HG03575 (cell line): ENCODE measurements at regions not wholly inside any gene's neighbourhood (a gene's known extent, or its start where the extent isn't known, plus 50 kb on each side); places are given as distances from the start of the nearest gene placed in this dataset.

Source experiments
- ATAC-seq: cut with Tn5 transposase; IDR thresholded peaks from one replicate; pipeline ENCODE4 v1.9.1; 2021; ENCODE audit not compliant: unreplicated experiment, insufficient number of reproducible peaks, low FRiP score; ENCODE audit errors: extremely low read depth

DNA sequence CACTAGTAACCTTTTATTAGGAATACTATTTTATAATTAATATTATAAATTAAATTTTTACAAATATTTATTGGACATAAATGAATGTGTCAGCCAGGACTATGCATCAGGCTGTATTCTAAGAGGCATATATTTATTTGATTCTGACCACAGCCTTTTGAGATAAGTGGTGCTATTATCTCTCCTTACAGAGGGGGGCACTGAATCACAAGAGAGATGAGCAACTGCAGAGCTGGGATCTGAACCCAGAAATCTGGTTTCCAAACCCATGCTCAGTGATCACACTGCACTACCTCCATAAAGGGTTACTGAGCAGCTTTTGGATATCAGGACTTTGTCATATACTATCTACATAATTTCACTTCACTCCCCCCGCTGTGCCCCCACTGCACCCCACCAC lies 322.0 kb downstream of the TMA16 start:
- no peak for ATAC-seq

DNA sequence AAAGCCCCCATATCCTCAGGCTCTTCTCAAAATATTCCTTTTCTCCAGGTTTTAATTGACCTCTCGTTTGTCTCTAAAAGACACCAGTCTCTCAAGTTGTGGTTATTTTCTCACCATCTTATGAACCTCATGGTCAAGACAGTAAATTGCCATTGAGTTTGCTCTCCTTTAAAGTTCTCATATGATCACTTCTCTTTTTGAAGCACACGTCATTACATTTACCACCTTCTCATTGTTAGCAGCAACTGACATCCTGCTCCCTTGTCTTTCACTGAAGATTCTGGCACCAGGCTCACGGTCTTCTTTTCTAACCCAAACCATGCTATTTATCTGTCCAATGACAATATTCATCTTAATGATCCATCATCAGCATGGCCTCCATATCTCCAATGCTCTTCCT lies 324.2 kb downstream of the TMA16 start:
- no peak for ATAC-seq

DNA sequence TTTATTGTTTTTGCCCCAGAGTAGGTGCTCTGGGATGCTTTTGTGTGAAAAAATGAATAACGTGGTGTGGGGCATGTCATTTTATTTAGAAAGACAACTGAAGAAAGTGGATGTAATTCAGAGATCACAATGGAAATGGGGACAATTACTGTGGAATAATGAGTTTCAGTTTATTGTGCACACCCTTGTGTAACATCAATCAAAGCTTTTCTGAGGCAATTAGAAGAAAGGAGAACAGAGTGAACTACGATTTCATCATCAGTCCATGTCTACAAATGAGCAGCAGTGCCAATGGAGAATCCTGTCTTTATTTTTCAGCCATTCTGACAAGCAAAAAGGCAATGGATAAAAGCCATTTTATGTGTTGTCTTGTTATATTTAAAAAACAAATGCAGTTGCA lies 339.2 kb downstream of the TMA16 start:
- no peak for ATAC-seq

DNA sequence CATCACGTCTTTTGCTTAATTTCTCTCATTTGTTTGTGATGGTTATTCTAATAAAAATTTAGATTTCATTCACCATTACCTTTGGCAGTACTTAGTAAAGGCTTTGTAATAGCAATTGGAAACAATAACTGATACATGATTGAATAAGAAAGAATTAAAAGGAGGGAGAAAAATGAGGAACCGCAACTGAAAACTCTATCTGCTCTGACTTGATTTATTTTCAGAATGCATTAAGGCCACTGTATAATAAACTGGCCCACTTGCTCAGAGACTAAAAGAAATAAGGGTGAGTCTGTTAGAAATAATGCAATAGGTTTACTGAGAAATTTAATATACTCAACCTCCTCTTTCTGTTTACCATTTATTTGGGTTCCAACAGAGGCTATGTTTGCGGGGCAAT lies 351.5 kb downstream of the TMA16 start:
- no peak for ATAC-seq

DNA sequence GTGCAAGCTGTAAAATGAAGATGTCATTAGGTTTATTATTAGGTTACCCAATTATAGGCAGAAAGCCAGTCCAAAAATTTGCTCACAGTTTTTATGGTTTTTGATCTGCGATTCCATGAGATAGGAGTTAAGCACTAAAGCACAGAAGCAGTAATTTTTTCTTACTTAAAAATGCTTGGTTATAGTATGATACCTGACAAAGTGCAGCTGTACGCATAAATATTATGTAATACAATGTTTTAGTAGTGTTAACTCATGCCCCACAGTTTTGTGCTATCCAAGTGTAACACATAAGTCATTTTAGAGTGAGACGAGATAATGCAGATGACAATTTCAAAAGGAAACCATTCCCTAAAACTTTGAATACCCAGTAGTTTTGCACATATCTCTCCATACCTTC lies 357.8 kb downstream of the TMA16 start:
- ATAC-seq = no peak

DNA sequence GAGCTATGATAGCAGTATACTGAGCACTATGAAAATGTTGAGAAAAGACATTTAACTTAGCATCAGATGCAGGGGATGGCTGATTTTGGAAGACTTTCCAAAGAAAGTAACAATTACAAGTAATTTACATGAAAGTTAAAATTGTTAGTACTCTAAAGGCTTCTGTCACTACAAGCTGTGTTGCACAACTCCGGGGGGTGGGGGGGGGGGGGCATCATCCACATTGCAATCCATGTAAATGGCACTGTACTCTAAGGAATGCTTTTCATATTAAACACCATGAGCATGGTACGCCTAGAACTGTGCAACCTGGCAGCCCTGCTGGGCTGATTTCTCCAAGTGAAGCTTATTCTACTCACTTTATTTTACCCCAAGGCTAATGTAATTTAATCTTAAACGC lies 363.4 kb downstream of the TMA16 start:
- ATAC-seq = no peak

DNA sequence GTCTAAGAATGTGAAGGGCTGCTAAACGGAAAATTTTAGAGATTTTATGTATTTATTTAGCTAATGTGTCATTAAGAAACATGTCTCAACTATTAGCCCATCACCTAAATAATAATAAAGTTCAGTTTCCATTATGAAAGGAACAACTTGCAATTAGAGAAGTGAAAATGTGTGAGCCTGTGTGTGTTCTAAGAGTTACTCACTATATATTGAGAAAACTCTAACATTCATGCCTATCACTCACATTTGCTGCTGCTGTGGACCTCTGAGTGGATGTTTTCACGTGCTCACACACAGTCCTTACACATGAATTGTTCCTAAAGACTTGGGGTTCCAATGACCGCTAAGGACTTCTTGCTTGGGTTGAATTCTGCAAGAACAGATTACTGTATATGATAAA lies 364.0 kb downstream of the TMA16 start:
- no peak for ATAC-seq

DNA sequence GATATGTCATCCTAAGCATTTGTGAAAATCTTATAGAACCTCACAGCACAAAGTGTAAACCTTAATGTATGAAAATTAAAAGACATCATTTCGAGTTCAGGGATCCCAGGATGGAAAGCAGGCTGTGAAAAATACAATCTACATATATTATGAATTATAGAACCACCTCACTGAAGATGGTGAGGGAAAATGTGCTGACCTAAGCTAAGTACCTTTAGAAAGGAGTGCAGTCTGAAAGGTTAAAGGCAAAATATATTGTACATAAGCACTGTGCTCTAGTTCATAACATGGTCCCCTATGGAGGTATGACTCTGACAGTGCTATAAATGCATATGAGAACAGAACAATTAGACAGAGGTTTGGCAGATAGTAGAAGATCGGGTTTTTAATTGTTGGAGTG lies 368.6 kb downstream of the TMA16 start:
- no peak for ATAC-seq

DNA sequence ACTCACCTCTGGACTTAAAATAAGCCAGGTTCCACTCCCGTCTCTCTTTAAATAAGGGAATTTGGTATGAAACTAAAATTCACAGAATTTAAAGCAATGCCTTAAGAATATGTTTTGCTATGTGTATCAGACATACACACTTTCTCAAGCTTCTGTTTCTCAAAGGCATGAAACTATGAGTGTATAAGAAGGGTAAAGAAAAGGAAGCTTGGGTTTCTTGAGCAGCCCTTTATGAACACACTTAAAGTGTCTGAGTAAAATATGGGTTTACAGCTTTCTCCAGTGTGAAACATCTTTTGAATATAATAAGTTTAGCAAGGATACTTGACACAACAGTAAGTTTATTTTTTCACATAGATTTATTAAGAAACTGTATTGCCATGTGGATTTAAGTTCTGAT lies 370.5 kb downstream of the TMA16 start:
- no peak for ATAC-seq

DNA sequence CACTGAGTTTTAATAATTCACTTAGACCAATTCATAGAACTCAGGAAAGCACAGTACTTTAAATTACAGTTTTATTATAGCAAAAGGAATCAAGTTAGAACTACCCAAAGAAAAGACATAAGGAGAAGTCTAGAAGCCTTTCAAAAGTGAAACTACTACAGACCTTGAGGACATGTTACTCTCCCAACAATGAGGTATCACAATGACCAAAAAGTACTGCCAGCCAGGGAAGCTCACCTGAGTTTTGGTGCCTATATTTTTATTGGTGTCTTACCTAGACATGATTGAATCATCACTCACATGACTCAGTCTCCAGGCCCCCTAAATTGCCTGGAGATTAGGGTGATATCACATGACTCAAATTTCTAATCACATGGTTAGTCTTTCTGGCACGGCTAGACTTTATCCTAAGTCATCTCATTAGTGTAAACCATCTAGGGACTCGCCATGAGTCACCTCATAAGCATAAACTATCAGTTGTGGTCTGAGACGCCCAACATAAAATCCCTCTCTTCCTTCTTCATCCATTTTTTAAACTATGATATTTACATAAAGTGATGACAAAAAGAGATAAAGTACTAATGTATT lies 372.3 kb downstream of the TMA16 start:
- no peak for ATAC-seq

DNA sequence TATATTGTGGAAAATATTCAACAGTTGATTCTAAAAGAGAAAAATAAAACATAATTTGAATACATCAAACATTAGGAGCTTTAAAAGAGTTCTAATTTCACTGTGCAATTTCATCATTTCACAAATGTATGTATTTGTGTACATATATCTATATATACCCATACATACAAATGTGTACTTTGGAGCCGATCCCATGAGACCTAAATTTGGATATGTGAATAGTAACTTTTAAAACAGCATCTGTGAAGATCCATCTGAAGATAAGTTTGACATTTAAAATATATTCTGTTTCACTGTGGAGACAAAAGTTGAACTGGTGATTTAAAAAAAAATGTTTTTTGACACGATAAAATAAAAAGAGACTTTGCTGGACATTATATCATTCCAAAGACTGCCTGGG lies 374.0 kb downstream of the TMA16 start:
- ATAC-seq = no peak

DNA sequence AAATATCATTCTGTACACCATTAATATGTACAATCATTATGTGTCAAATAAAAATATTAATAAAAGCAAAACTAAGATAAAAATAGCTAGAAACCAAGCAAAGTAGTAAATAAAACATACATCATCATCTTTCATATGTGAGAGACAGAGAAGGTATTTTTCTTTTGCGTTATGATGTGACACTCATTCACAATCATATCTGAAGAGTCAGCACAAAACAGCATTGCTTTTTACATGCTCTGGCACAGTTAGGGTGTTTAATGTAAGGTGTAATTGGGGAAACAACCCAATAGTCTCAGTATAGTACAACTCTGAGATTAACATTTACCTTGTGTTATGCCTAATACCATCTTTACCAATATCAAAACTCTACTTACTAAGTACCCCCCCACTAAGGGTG lies 376.6 kb downstream of the TMA16 start:
- no peak for ATAC-seq

DNA sequence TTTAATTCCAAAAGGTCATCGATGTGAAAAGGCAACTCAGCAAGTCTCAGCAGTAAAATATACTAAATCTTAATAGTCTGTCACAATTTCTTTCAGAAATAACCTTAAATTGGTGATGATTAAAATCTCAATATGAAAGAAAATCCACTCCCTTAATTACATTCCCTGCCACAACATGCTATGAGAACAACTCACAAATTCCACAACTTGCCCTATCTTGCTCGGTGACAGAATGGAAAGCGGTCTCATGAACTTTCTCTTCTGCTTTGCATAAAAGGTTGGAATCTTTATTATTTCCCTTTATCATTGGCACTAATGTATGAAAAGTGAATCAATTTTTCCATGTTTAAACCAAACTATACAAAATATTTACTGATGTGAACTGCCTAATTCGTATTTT lies 380.8 kb downstream of the TMA16 start:
- ATAC-seq = no peak

DNA sequence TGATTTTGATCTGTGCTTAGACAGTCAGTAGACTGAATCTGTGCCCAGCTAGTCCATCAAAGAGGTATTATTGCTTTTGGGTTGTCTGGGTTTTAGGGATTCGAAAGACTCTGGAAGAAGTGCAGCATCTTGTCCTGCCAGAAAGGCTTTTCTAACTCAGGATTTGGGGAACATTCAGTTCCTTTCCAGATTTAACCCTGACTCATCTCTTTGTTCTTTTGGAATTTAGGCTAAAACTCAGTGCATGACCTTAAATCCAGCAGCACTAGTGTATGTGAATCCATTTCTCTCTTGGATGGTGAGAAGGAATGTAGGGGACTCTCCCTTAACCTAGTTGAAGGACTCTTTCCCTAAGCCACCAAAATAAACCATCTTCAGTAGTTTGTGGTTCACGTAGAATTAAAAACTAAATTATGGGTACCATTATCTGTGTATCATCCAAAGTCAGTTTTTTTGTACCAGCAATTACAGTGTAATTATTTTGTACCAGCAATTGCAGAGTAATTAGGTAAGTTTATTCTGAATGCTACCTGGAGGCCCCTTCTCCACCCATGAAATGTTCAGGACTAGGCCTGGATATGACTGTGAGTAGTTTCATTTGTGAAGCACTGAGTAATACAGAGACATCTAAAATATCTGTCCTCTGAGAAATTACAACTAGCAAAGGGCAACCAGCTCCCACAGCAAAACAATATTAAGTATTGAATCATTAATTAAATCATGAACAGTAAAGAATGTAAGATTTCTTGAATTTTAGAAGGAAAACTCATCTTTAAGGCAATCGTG lies 384.0 kb downstream of the TMA16 start:
- no peak for ATAC-seq

DNA sequence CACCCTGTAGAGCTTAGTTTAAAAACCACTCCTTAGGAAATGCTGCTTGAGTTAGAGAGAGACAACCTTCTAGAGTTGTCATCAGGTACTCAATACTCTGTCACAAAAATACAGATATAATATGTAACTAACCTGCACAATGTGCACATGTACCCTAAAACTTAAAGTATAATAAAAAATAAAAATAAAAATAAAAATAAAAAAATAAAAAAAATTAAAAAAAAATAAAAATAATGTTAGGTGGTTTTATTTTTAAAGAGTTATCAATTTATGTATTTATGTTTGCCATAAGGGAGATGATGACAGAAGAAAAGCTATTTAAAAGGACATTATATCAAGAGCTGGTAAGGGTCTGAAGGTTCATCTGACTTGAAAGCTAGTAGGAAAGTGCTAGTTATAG lies 397.9 kb downstream of the TMA16 start:
- ATAC-seq = no peak

DNA sequence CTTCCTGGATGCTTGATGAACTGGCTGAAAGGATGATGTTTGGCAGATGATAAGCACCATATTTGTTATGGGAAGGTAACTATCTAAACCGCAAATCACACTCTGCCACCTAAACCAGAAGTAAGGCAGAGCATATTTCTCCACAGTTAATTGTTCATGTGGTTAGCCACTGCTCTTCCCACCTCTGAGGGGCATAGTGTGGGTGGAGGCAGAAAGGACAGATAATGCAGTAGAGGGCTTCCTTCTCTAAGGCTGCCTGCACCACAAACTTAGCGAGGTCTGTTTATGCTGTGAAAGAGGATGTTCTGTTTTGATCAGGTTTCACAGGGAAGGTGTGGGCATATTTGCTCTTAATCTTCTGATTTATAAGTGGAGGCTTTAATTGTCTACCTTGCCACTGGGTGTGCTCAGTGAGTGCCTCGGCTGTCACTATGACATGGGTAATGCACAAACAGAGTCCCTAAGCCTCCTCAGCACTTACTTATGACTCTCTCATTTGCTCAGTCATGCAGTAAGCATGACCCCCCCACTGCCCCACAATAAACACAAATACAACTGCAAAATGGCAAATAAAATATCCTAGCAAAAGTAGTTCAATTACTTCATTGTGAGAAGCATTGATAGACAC lies 401.0 kb downstream of the TMA16 start:
- no peak for ATAC-seq

DNA sequence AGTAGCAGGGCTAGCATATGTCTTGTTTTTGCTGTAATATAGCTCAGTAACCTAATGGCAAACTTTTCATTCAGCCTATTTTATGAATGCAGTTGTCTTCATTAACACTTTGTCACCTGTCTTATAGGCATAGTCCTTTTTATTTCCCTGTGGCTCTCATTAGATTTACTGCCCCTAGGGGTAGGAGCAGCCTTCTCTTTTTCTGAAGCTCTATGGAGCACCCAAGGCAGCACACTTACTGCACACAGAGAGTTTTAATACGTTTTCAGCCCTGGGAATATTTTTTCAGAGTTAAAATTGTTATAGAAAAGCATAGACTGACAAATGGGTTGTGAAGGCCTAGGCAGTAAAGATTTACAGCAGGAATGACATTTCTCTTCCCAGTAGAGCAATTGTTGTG lies 406.8 kb downstream of the TMA16 start:
- no peak for ATAC-seq

DNA sequence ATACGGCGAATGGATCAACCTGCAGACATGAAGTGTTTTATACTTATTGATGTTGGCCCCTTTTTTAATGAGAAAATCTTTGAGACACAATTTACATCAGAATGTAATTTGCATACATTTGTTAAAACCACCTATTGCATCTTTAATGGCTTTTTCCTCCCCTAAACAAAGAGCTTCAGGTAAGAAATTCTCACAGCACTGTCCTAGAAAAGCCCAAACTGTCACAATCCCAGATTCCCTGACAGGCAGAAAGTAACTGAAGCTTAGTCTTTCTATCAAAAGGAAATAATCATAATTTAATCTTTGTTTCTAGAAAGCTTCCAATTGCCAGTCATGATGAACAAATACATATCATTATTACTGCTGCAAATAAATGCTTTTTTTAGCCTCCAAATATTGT lies 407.9 kb downstream of the TMA16 start:
- no peak for ATAC-seq

DNA sequence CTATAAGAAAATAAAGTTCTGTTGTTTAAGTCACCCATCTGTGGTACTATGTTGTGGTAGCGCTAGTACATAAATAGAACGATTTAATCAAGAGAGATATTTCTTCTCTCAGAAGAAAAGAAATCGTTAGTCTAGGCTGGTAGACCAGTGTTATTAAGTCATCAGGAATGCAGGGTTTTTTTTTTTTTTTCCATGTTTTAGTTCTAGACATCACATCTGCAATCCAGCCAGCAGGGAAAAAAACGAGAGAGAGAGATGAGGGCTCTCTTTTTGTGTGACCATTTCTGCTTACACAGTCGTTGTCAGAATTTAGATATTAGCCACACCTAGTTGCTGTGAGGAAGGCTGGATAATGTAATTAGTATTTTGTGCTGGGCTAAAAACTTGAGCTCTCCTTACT lies 417.4 kb downstream of the TMA16 start:
- no peak for ATAC-seq

DNA sequence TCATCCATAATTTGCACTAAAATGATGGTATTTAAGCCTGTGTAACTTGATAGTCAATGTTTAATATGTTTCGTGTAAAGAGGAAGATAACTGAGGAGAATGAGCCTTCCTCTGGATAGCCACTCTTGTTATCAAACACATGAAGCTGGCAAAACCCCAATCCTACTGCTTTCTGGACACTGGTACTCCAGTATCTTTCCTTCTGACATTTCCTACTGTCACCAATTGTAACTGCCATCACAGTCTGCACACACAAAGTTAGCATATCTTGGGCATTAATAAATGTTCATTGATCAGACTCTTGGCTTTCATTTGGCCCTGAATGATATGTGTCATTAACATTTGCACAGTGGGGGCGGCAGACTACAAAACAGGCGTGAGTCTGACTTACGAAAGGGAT lies 419.1 kb downstream of the TMA16 start:
- no peak for ATAC-seq

DNA sequence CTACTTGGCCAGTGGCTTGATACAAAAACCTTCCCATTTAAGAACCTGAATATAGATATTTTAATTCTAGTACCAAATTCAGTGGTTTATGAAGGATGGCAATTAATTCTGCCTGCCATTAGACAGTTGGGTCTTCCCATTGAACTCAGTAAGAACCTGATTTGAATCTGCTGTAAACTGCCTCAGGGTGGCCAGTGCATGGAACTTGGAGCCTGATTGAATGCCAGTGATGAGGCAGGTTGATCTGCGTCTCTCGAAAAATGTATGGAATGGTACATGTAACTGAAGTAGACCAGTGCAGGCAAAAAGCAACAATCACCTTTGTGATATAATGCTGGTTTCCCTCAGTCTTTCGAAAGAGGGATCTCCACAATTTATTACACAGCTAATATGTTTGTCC lies 421.4 kb downstream of the TMA16 start:
- ATAC-seq = no peak
